ENCODE measurements at regions not wholly inside any gene's neighbourhood (a gene's known extent, or its start where the extent isn't known, plus 50 kb on each side); places are given as distances from the start of the nearest gene placed in this dataset.

GRCh38 chr5:91699429-91699828 is 316.3 kb upstream of the ARRDC3 start:
- ChIA-PET POLR2A (no interaction called here), CTCF (no interaction called here)
- BruUV-seq (replicated peaks), result no TSS peak
- in situ Hi-C loops (cut with HindIII; ENCODE audit: low pct_unique_long_range_greater_than_20kb, low sequenced_read_pairs) (no loop called here), intact Hi-C loops (cut with micrococcal nuclease; ENCODE audit: unreplicated experiment) (no loop called here)
- DNase-seq (ENCODE audit: low read depth, low spot score) (no peak), ATAC-seq (no peak)
- Histone ChIP-seq H3K4me1 (ENCODE audit: control insufficient read depth, insufficient read depth, low read length) (no peaks in the 10 kb centered on the region), H3K4me3 (ENCODE audit: low read depth in 2 of 2, low read length in 2 of 2) (no peak overlapping the region), H3K36me3 (ENCODE audit: control insufficient read depth, insufficient read depth, low read length) (no peaks in the 10 kb centered on the region), H3K9me3 (ENCODE audit: control insufficient read depth, insufficient read depth, low read depth, low read length) (no peaks in the 10 kb centered on the region), H3K27me3 (ENCODE audit: control insufficient read depth, insufficient read depth, low read length) (no peaks in the 10 kb centered on the region), H3K27ac (ENCODE audit: low read length) (no peak overlapping the region)
- TF ChIP-seq TCF7L2 (IDR thresholded peaks at IDR 0.05; ENCODE audit: low read depth, low read length) (no peak), SIN3A (IDR thresholded peaks at IDR 0.05; ENCODE audit: borderline replicate concordance, insufficient read depth, low read depth, low read length) (no peak), POLR2AphosphoS5 (IDR thresholded peaks at IDR 0.05; ENCODE audit: low read depth, low read length) (no peak), CTCF (IDR thresholded peaks at IDR 0.05) (no peak), REST (IDR thresholded peaks at IDR 0.05; ENCODE audit: insufficient read depth in 1 of 2, low read depth in 2 of 2, low read length in 1 of 2) (no peak)

GRCh38 chr5:91691592-91691991 is 308.5 kb upstream of the ARRDC3 start:
- Histone ChIP-seq H3K4me1 (ENCODE audit: control insufficient read depth, insufficient read depth, low read length) (no peaks in the 10 kb centered on the region), H3K27ac (ENCODE audit: low read length) (no peak overlapping the region), H3K36me3 (ENCODE audit: control insufficient read depth, insufficient read depth, low read length) (no peaks in the 10 kb centered on the region), H3K4me3 (ENCODE audit: low read depth in 2 of 2, low read length in 2 of 2) (no peak overlapping the region), H3K27me3 (ENCODE audit: control insufficient read depth, insufficient read depth, low read length) (no peaks in the 10 kb centered on the region), H3K9me3 (ENCODE audit: control insufficient read depth, insufficient read depth, low read depth, low read length) (no peaks in the 10 kb centered on the region)
- in situ Hi-C loops (cut with HindIII; ENCODE audit: low pct_unique_long_range_greater_than_20kb, low sequenced_read_pairs) (no loop called here), intact Hi-C loops (cut with micrococcal nuclease; ENCODE audit: unreplicated experiment) (no loop called here)
- TF ChIP-seq CTCF (IDR thresholded peaks at IDR 0.05) (no peak), REST (IDR thresholded peaks at IDR 0.05; ENCODE audit: insufficient read depth in 1 of 2, low read depth in 2 of 2, low read length in 1 of 2) (no peak)
- POLR2A ChIA-PET, result no interaction called here
- CTCF ChIA-PET, result no interaction called here
- ATAC-seq (no peak), DNase-seq (ENCODE audit: low read depth, low spot score) (no peak)
- BruUV-seq (replicated peaks), result no TSS peak
